GM18861 (cell line): ENCODE measurements at regions not wholly inside any gene's neighbourhood (a gene's known extent, or its start where the extent isn't known, plus 50 kb on each side); places are given as distances from the start of the nearest gene placed in this dataset.

ENCODE experiments used
- ATAC-seq: cut with Tn5 transposase; IDR thresholded peaks from one replicate; pipeline ENCODE4 v1.9.1; 2021; ENCODE audit not compliant: unreplicated experiment

- no peak for ATAC-seq
These were observed 436.3 kb downstream of the PTPRU start for GRCh38 chr1:29672416-29673227.

GRCh38 chr1:29671446-29672356, 435.4 kb downstream of the PTPRU start:
- no peak for ATAC-seq

GRCh38 chr1:29670752-29671151, 434.4 kb downstream of the PTPRU start:
- ATAC-seq, result no peak

- no peak for ATAC-seq
These were observed 433.6 kb downstream of the PTPRU start for GRCh38 chr1:29669912-29670311.

GRCh38 chr1:29669158-29669871, 433.0 kb downstream of the PTPRU start:
- ATAC-seq, result no peak

GRCh38 chr1:29668551-29669157, 432.3 kb downstream of the PTPRU start:
- no peak for ATAC-seq

- ATAC-seq, result no peak
These were observed 431.6 kb downstream of the PTPRU start for GRCh38 chr1:29667951-29668350.

GRCh38 chr1:29664711-29665110, 428.4 kb downstream of the PTPRU start:
- ATAC-seq, result no peak

- ATAC-seq, result no peak
These were observed 422.4 kb downstream of the PTPRU start for GRCh38 chr1:29658688-29659087.

- no peak for ATAC-seq
These were observed 421.5 kb downstream of the PTPRU start for GRCh38 chr1:29657816-29658215.

- ATAC-seq, result no peak
These were observed 419.9 kb downstream of the PTPRU start for GRCh38 chr1:29655945-29656850.

GRCh38 chr1:29655145-29655544, 418.8 kb downstream of the PTPRU start:
- no peak for ATAC-seq

- no peak for ATAC-seq
These were observed 417.6 kb downstream of the PTPRU start for GRCh38 chr1:29653886-29654450.

- no peak for ATAC-seq
These were observed 416.9 kb downstream of the PTPRU start for GRCh38 chr1:29653034-29653810.

- ATAC-seq, result no peak
These were observed 415.7 kb downstream of the PTPRU start for GRCh38 chr1:29651684-29652665.

- ATAC-seq, result no peak
These were observed 414.9 kb downstream of the PTPRU start for GRCh38 chr1:29651246-29651645.

- no peak for ATAC-seq
These were observed 414.2 kb downstream of the PTPRU start for GRCh38 chr1:29650476-29650875.

- ATAC-seq, result no peak
These were observed 413.7 kb downstream of the PTPRU start for GRCh38 chr1:29650041-29650400.
